HCT116 (cell line): ENCODE measurements at regions not wholly inside any gene's neighbourhood (a gene's known extent, or its start where the extent isn't known, plus 50 kb on each side); places are given as distances from the start of the nearest gene placed in this dataset.

Source experiments
- ATAC-seq: fragments of 200-7000 bp; cut with Tn5 transposase; 2 replicates; pipeline ENCODE4 v1.9.1; 2020; ENCODE audit warnings: mild to moderate bottlenecking, moderate library complexity
- BruUV-seq: library from RNA; stranded (reverse); fragments of 400-500 nt; replicated peaks from 2 replicates; lab custom pipeline; 2021; lab: Mats Ljungman, UMichigan
- CTCF ChIA-PET: fragments of 300-600 bp; sonication (Branson Sonifier 250); formaldehyde crosslinking; loops from one replicate; lab custom pipeline; 2021; ENCODE audit warnings: antibody characterized with exemption; lab: Charles Lee
- POLR2A ChIA-PET: fragments of 300-600, 350-600 bp; sonication (Branson Sonifier 250); formaldehyde crosslinking; loops from one replicate; lab custom pipeline; 2021; ENCODE audit warnings: antibody characterized with exemption; lab: Charles Lee
- RAD21 ChIA-PET, 2 experiments: fragments of 300-600 bp; sonication (Branson Sonifier 250); formaldehyde crosslinking; loops; one replicate each; lab custom pipeline; 2023; ENCODE audit warnings: low total read pairs in 2 of 2; ENCODE audit not compliant: uncharacterized antibody in 2 of 2, unreplicated experiment in 2 of 2, low non-redundant PET in 1 of 2; lab: Charles Lee
- DNase-seq: peaks from one replicate; pipeline ENCODE4 v3.0.0-alpha.2; 2010; ENCODE audit warnings: low read depth, low spot score
- H2AFZ ChIP-seq: fragments of 200-600 bp; shearing (Covaris generic), sonication (generic); 2 replicates; pipeline ENCODE4 v1.6.1; 2017; ENCODE audit warnings: low read depth, mixed run types, mixed read lengths, antibody characterized with exemption, low read length; ENCODE audit not compliant: poor library complexity, severe bottlenecking
- H3K27ac ChIP-seq: 2 replicates; pipeline ENCODE4 v1.5.1; 2012; ENCODE audit warnings: low read depth, low read length
- H3K27me3 ChIP-seq: fragments of 200-600 bp; sonication (generic); 2 replicates; pipeline ENCODE4 v1.6.1; 2016; ENCODE audit warnings: mixed run types, low read length, mixed read lengths; ENCODE audit not compliant: insufficient read depth
- H3K36me3 ChIP-seq, 2 experiments: fragments of 200-500 bp in 1 of 2; fragments of 200-600 bp in 1 of 2; sonication (Bioruptor generic) in 1 of 2; sonication (generic) in 1 of 2; 2 replicates each; pipeline versions ENCODE4 v1.5.1 to v1.6.1; 2014 to 2016; ENCODE audit warnings: low read length in 2 of 2, inconsistent platforms in 1 of 2, mixed read lengths in 1 of 2, mixed run types in 1 of 2; ENCODE audit not compliant: insufficient read depth in 2 of 2, control insufficient read depth in 1 of 2
- H3K4me1 ChIP-seq, 2 experiments: fragments of 200-600 bp in 1 of 2; sonication (generic) in 1 of 2; 2 replicates each; pipeline versions ENCODE4 v1.5.1 to v1.6.1; 2012 to 2017; ENCODE audit warnings: low read length in 2 of 2, inconsistent platforms in 1 of 2, mild to moderate bottlenecking in 1 of 2, mixed read lengths in 1 of 2, mixed run types in 1 of 2, moderate library complexity in 1 of 2; ENCODE audit not compliant: insufficient read depth in 2 of 2, control insufficient read depth in 1 of 2
- H3K4me2 ChIP-seq: fragments of 200-600 bp; sonication (generic); 2 replicates; pipeline ENCODE4 v1.6.1; 2017; ENCODE audit warnings: mixed run types, low read length, mixed read lengths
- H3K4me3 ChIP-seq, 2 experiments: fragments of 200-600 bp in 1 of 2; sonication (generic) in 1 of 2; replicated peaks in 1 of 2; 2 replicates each; pipeline ENCODE4 v1.5.1; 2011 to 2016; ENCODE audit warnings: low read length in 2 of 2, control low read depth in 1 of 2, low read depth in 1 of 2, mild to moderate bottlenecking in 1 of 2, mixed read lengths in 1 of 2, mixed run types in 1 of 2
- H3K79me2 ChIP-seq: fragments of 200-600 bp; sonication (generic); 2 replicates; pipeline ENCODE4 v1.6.1; 2017; ENCODE audit warnings: mild to moderate bottlenecking, mixed run types, low read length, moderate library complexity, mixed read lengths; ENCODE audit not compliant: insufficient read depth
- H3K9ac ChIP-seq: fragments of 200-600 bp; sonication (generic); 2 replicates; pipeline ENCODE4 v1.6.1; 2016; ENCODE audit warnings: low read length, mixed read lengths
- H3K9me2 ChIP-seq: fragments of 200-600 bp; sonication (generic), shearing (Covaris generic); 2 replicates; pipeline ENCODE4 v1.6.1; 2017; ENCODE audit warnings: mixed run types, mild to moderate bottlenecking, moderate library complexity; ENCODE audit not compliant: insufficient read depth
- H3K9me3 ChIP-seq, 2 experiments: fragments of 200-500 bp in 1 of 2; fragments of 200-600 bp in 1 of 2; sonication (Bioruptor generic) in 1 of 2; sonication (generic) in 1 of 2; 2 replicates each; pipeline ENCODE4 v1.6.1; 2014 to 2017; ENCODE audit warnings: low read length in 2 of 2, mixed read lengths in 2 of 2, inconsistent platforms in 1 of 2, low read depth in 1 of 2, mild to moderate bottlenecking in 1 of 2, mixed run types in 1 of 2, moderate library complexity in 1 of 2; ENCODE audit not compliant: control insufficient read depth in 1 of 2, insufficient read depth in 1 of 2
- H4K20me1 ChIP-seq: fragments of 200-600 bp; sonication (generic), shearing (Covaris generic); 2 replicates; pipeline ENCODE4 v1.6.1; 2017; ENCODE audit warnings: mixed run types, mild to moderate bottlenecking, moderate library complexity; ENCODE audit not compliant: insufficient read depth
- CBX3 ChIP-seq: IDR thresholded peaks from 2 replicates; pipeline ENCODE4 v1.6.1; 2012; ENCODE audit warnings: low read depth
- CEBPB ChIP-seq: IDR thresholded peaks from 2 replicates; pipeline ENCODE4 v1.6.1; 2012; ENCODE audit warnings: low read depth
- EGR1 ChIP-seq: IDR thresholded peaks from 2 replicates; pipeline ENCODE4 v1.6.1; 2012; ENCODE audit warnings: low read depth
- ELF1 ChIP-seq: IDR thresholded peaks from 2 replicates; pipeline ENCODE4 v1.6.1; 2012; ENCODE audit warnings: low read depth, borderline replicate concordance
- EZH2 ChIP-seq: fragments of 200-600 bp; sonication (generic); IDR thresholded peaks from 2 replicates; pipeline ENCODE4 v1.6.1; 2017; ENCODE audit warnings: antibody characterized with exemption, mixed run types
- EZH2phosphoT487 ChIP-seq: fragments of 200-600 bp; IDR thresholded peaks from 2 replicates; pipeline ENCODE4 v1.6.1; 2018; ENCODE audit warnings: antibody characterized with exemption, borderline replicate concordance
- JUND ChIP-seq: IDR thresholded peaks from 2 replicates; pipeline ENCODE4 v1.6.1; 2012
- POLR2A ChIP-seq: IDR thresholded peaks from 2 replicates; pipeline ENCODE4 v1.7.0; 2011; ENCODE audit warnings: borderline replicate concordance; ENCODE audit not compliant: insufficient read depth, insufficient read length; ENCODE audit errors: extremely low read depth
- POLR2AphosphoS5 ChIP-seq: IDR thresholded peaks from 2 replicates; pipeline ENCODE4 v1.6.1; 2011; ENCODE audit warnings: mild to moderate bottlenecking, low read depth, low read length, moderate library complexity
- RAD21 ChIP-seq: IDR thresholded peaks from 2 replicates; pipeline ENCODE4 v1.6.1; 2012; ENCODE audit warnings: low read depth, mild to moderate bottlenecking
- REST ChIP-seq: IDR thresholded peaks from 2 replicates; pipeline ENCODE4 v1.6.1; 2012; ENCODE audit warnings: low read depth
- SIN3A ChIP-seq: IDR thresholded peaks from 2 replicates; pipeline ENCODE4 v1.6.1; 2012; ENCODE audit warnings: low read depth
- SP1 ChIP-seq: IDR thresholded peaks from 2 replicates; pipeline ENCODE4 v1.6.1; 2012; ENCODE audit warnings: low read depth
- SRF ChIP-seq: IDR thresholded peaks from 2 replicates; pipeline ENCODE4 v1.6.1; 2012; ENCODE audit warnings: low read depth
- TCF7L2 ChIP-seq: IDR thresholded peaks from 2 replicates; pipeline ENCODE4 v1.7.0; 2011; ENCODE audit warnings: borderline replicate concordance, inconsistent platforms; ENCODE audit not compliant: insufficient read depth, insufficient read length; ENCODE audit errors: extremely low read depth
- YY1 ChIP-seq: IDR thresholded peaks from 2 replicates; pipeline ENCODE4 v1.6.1; 2011; ENCODE audit warnings: low read length, low read depth, moderate library complexity, mild to moderate bottlenecking; ENCODE audit not compliant: insufficient replicate concordance; ENCODE audit errors: extremely low read depth
- ZBTB33 ChIP-seq: IDR thresholded peaks from 2 replicates; pipeline ENCODE4 v1.6.1; 2011; ENCODE audit warnings: mild to moderate bottlenecking, low read length, moderate library complexity; ENCODE audit not compliant: insufficient replicate concordance; ENCODE audit errors: extremely low read depth
- ZFX ChIP-seq: fragments of 450-650 bp; IDR thresholded peaks from 2 replicates; pipeline ENCODE4 v1.6.1; 2017
- intact Hi-C: fragments of 100-400 bp; cut with micrococcal nuclease; formaldehyde crosslinking; loops from 2 replicates; pipeline ENCODE4 v1.10.0; 2022

GRCh38 chr7:41578700-41579099 is 124.2 kb downstream of the INHBA start:
- Histone ChIP-seq H3K9me3 (no peaks in the 10 kb centered on the region), H3K9ac (no peak overlapping the region), H3K79me2 (no peaks in the 10 kb centered on the region), H4K20me1 (no peaks in the 10 kb centered on the region), H3K36me3 (no peaks in the 10 kb centered on the region), H3K27me3 (no peaks in the 10 kb centered on the region), H3K4me2 (no peak overlapping the region), H3K9me2 (no peaks in the 10 kb centered on the region), H3K27ac (no peak overlapping the region), H3K4me3 (no peak overlapping the region), H2AFZ (no peak overlapping the region), H3K4me1 (no peaks in the 10 kb centered on the region)
- no TSS peak for BruUV-seq
- DNase-seq (no peak), ATAC-seq (no peak)
- intact Hi-C loops, result no loop called here
- RAD21 ChIA-PET, result no interaction called here
- TF ChIP-seq RAD21 (no peak), ELF1 (no peak), TCF7L2 (no peak), SRF (no peak), SIN3A (no peak), ZFX (no peak), EGR1 (no peak), YY1 (no peak), JUND (no peak), ZBTB33 (no peak), CBX3 (no peak), CEBPB (no peak), EZH2 (no peak), POLR2AphosphoS5 (no peak), POLR2A (no peak), SP1 (no peak), EZH2phosphoT487 (no peak), REST (no peak)
- TF ChIP-seq, all 23 proteins: peak for 0
- ChIA-PET CTCF (no interaction called here), POLR2A (no interaction called here)
